ENCODE measurements at regions not wholly inside any gene's neighbourhood (a gene's known extent, or its start where the extent isn't known, plus 50 kb on each side); places are given as distances from the start of the nearest gene placed in this dataset.

DNA sequence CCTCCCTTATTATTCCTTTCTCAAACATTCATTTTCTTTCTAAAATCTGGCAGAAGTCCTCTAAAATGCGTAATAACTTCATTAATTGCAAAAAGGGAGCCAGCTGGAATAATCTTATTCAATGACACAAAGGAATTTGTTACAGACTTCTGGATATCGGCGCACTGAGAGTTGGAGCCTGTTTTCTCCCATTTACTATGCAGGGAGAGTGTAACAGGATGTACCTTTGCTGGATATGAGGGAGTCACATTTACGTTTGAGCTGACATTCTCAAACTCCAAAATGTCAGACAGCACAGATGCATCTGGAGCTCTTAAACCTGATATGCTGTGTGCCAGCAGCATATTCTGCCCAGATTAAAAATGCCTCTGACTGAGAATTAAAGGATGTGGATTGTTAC, 275.3 kb downstream of the TMX3 start:
- Histone ChIP-seq H3K36me3 (ENCODE audit: low read depth) (no peaks in the 10 kb centered on the region), H3K4me1 (ENCODE audit: insufficient read depth, poor library complexity, severe bottlenecking) (peaks cover 11% of the 10 kb centered on the region), H3K4me3 (ENCODE audit: severe bottlenecking) (no peak overlapping the region), H3K27ac (ENCODE audit: poor library complexity, severe bottlenecking) (no peak overlapping the region), H3K27me3 (ENCODE audit: insufficient read depth, poor library complexity, severe bottlenecking) (no peaks in the 10 kb centered on the region), H3K9me3 (ENCODE audit: severe bottlenecking) (no peaks in the 10 kb centered on the region)
- no peak for TF ChIP-seq CTCF (IDR thresholded peaks at IDR 0.05; ENCODE audit: poor library complexity, severe bottlenecking)
- DNase-seq (ENCODE audit: low spot score): no peak
- ATAC-seq (ENCODE audit: low read depth): no peak

GRCh38 chr18:68438983-68439382, 275.9 kb downstream of the TMX3 start:
- no peak for DNase-seq (ENCODE audit: low spot score)
- peaks cover 13% of the 10 kb centered on the region for H3K4me1 ChIP-seq (ENCODE audit: insufficient read depth, poor library complexity, severe bottlenecking)
- no peak overlapping the region for H3K4me3 ChIP-seq (ENCODE audit: severe bottlenecking)
- ATAC-seq (ENCODE audit: low read depth): no peak
- no peaks in the 10 kb centered on the region for H3K36me3 ChIP-seq (ENCODE audit: low read depth)
- TF ChIP-seq CTCF (IDR thresholded peaks at IDR 0.05; ENCODE audit: poor library complexity, severe bottlenecking): no peak
- H3K27ac ChIP-seq (ENCODE audit: poor library complexity, severe bottlenecking): no peak overlapping the region
- no peaks in the 10 kb centered on the region for H3K27me3 ChIP-seq (ENCODE audit: insufficient read depth, poor library complexity, severe bottlenecking)
- H3K9me3 ChIP-seq (ENCODE audit: severe bottlenecking): no peaks in the 10 kb centered on the region

DNA sequence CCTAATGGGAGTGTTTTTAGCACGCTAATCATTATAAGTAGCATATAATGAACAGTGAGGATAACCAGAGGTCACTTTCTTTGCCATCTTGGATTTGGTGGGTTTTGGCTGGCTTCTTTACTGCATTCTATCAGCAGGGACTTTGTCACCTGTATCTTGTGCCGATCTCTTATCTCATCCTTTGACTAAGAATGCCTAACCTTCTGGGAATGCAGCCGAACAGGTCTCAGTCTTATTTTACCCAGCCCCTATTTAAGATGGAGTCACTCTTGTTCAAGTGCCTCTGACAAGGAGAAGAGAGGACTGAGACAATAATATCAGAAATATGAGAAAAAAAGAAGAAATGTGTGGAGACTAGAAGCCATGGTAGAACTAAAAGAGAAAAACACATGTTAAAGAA, 276.4 kb downstream of the TMX3 start:
- no peak for DNase-seq (ENCODE audit: low spot score)
- no peak overlapping the region for H3K27ac ChIP-seq (ENCODE audit: poor library complexity, severe bottlenecking)
- H3K9me3 ChIP-seq (ENCODE audit: severe bottlenecking): no peaks in the 10 kb centered on the region
- no peaks in the 10 kb centered on the region for H3K36me3 ChIP-seq (ENCODE audit: low read depth)
- H3K4me1 ChIP-seq (ENCODE audit: insufficient read depth, poor library complexity, severe bottlenecking): peaks cover 13% of the 10 kb centered on the region
- TF ChIP-seq CTCF (IDR thresholded peaks at IDR 0.05; ENCODE audit: poor library complexity, severe bottlenecking): no peak
- ATAC-seq (ENCODE audit: low read depth): no peak
- no peak overlapping the region for H3K4me3 ChIP-seq (ENCODE audit: severe bottlenecking)
- no peaks in the 10 kb centered on the region for H3K27me3 ChIP-seq (ENCODE audit: insufficient read depth, poor library complexity, severe bottlenecking)

- peaks cover 18% of the 10 kb centered on the region for H3K4me1 ChIP-seq (ENCODE audit: insufficient read depth, poor library complexity, severe bottlenecking)
- peak; percentile 48; the same call in 2 of the 3 replicates for ATAC-seq (ENCODE audit: low read depth)
- H3K27ac ChIP-seq (ENCODE audit: poor library complexity, severe bottlenecking): peak overlapping the region; percentile 58
- H3K9me3 ChIP-seq (ENCODE audit: severe bottlenecking): no peaks in the 10 kb centered on the region
- no peak for DNase-seq (ENCODE audit: low spot score)
- TF ChIP-seq CTCF (IDR thresholded peaks at IDR 0.05; ENCODE audit: poor library complexity, severe bottlenecking): no peak
- H3K27me3 ChIP-seq (ENCODE audit: insufficient read depth, poor library complexity, severe bottlenecking): no peaks in the 10 kb centered on the region
- H3K4me3 ChIP-seq (ENCODE audit: severe bottlenecking): no peak overlapping the region
- H3K36me3 ChIP-seq (ENCODE audit: low read depth): no peaks in the 10 kb centered on the region
Observed at GRCh38 chr18:68436485-68436884, 278.4 kb downstream of the TMX3 start.

GRCh38 chr18:68435581-68435980, 279.3 kb downstream of the TMX3 start:
- DNase-seq (ENCODE audit: low spot score) (no peak), ATAC-seq (ENCODE audit: low read depth) (no peak)
- H3K4me3 ChIP-seq (ENCODE audit: severe bottlenecking): no peak overlapping the region
- no peaks in the 10 kb centered on the region for H3K36me3 ChIP-seq (ENCODE audit: low read depth)
- no peak for TF ChIP-seq CTCF (IDR thresholded peaks at IDR 0.05; ENCODE audit: poor library complexity, severe bottlenecking)
- no peaks in the 10 kb centered on the region for H3K27me3 ChIP-seq (ENCODE audit: insufficient read depth, poor library complexity, severe bottlenecking)
- peaks cover 27% of the 10 kb centered on the region for H3K4me1 ChIP-seq (ENCODE audit: insufficient read depth, poor library complexity, severe bottlenecking)
- H3K27ac ChIP-seq (ENCODE audit: poor library complexity, severe bottlenecking): peak overlapping the region; percentile 58
- no peaks in the 10 kb centered on the region for H3K9me3 ChIP-seq (ENCODE audit: severe bottlenecking)

Measured in RWPE2 (cell line).